ENCODE measurements at regions not wholly inside any gene's neighbourhood (a gene's known extent, or its start where the extent isn't known, plus 50 kb on each side); places are given as distances from the start of the nearest gene placed in this dataset.

GRCh38 chr7:72466797-72467196, 54.7 kb upstream of the CALN1 start:
- TF ChIP-seq CTCF (IDR thresholded peaks at IDR 0.05) (no peak), EZH2 (IDR thresholded peaks at IDR 0.05; ENCODE audit: borderline replicate concordance, insufficient read depth, low read depth, low read length, poor library complexity, severe bottlenecking) (no peak)

Data from B cell (primary cell).